GM12891 (cell line): ENCODE measurements at regions not wholly inside any gene's neighbourhood (a gene's known extent, or its start where the extent isn't known, plus 50 kb on each side); places are given as distances from the start of the nearest gene placed in this dataset.

Experiments
- DNase-seq: peaks from one replicate; pipeline ENCODE4 v3.0.0; 2011; ENCODE audit warnings: low spot score; ENCODE audit not compliant: insufficient read length
- FAIRE-seq: peaks from 2 replicates; lab custom pipeline; 2011; peaks lifted over from hg19 to GRCh38; lab: Jason Lieb, UNC
- PAX5 ChIP-seq: IDR thresholded peaks from 2 replicates; pipeline ENCODE4 v1.6.1; 2011; ENCODE audit warnings: low read length, moderate library complexity, mild to moderate bottlenecking; ENCODE audit not compliant: insufficient read depth, severe bottlenecking
- POLR2A ChIP-seq: IDR thresholded peaks from 2 replicates; pipeline ENCODE4 v1.6.1; 2011; ENCODE audit warnings: low read depth, low read length, control low read depth
- POLR2AphosphoS5 ChIP-seq: IDR thresholded peaks from 2 replicates; pipeline ENCODE4 v1.6.1; 2011; ENCODE audit warnings: low read depth, low read length, control low read depth
- POU2F2 ChIP-seq: IDR thresholded peaks from 2 replicates; pipeline ENCODE4 v1.6.1; 2011; ENCODE audit warnings: low read depth, mild to moderate bottlenecking, control low read depth, low read length, moderate library complexity
- SPI1 ChIP-seq: IDR thresholded peaks from 2 replicates; pipeline ENCODE4 v1.6.1; 2011; ENCODE audit warnings: low read depth, low read length, control low read depth
- TAF1 ChIP-seq: IDR thresholded peaks from 2 replicates; pipeline ENCODE4 v1.6.1; 2011; ENCODE audit warnings: low read depth, low read length, control low read depth

GRCh38 chr11:90822996-90823395 lies 600.1 kb upstream of the CHORDC1 start:
- DNase-seq (no peak), FAIRE-seq (no peak)
- TF ChIP-seq POLR2A (no peak), TAF1 (no peak), POU2F2 (no peak), POLR2AphosphoS5 (no peak), PAX5 (no peak), SPI1 (no peak)

- no peak for DNase-seq
- no peak for TF ChIP-seq SPI1
- no peak for TF ChIP-seq POLR2AphosphoS5
- no peak for TF ChIP-seq POLR2A
- no peak for TF ChIP-seq POU2F2
- TF ChIP-seq TAF1: no peak
- TF ChIP-seq PAX5: no peak
- no peak for FAIRE-seq
Observed at GRCh38 chr11:90818196-90818745, 595.4 kb upstream of the CHORDC1 start.

GRCh38 chr11:90809581-90809980 lies 586.7 kb upstream of the CHORDC1 start:
- no peak for DNase-seq
- TF ChIP-seq POLR2AphosphoS5 (no peak), POU2F2 (no peak), POLR2A (no peak), TAF1 (no peak), PAX5 (no peak), SPI1 (no peak)
- FAIRE-seq: no peak

GRCh38 chr11:90805172-90805571 lies 582.3 kb upstream of the CHORDC1 start:
- FAIRE-seq: no peak
- TF ChIP-seq TAF1: no peak
- TF ChIP-seq POLR2AphosphoS5: no peak
- TF ChIP-seq PAX5: no peak
- no peak for TF ChIP-seq POU2F2
- TF ChIP-seq POLR2A: no peak
- TF ChIP-seq SPI1: no peak
- no peak for DNase-seq

- FAIRE-seq (no peak), DNase-seq (no peak)
- TF ChIP-seq PAX5 (no peak), SPI1 (no peak), POLR2A (no peak), POLR2AphosphoS5 (no peak), TAF1 (no peak), POU2F2 (no peak)
Observed at GRCh38 chr11:90803831-90804230, 581.0 kb upstream of the CHORDC1 start.

- FAIRE-seq: no peak
- no peak for TF ChIP-seq POLR2AphosphoS5
- TF ChIP-seq POU2F2: no peak
- no peak for TF ChIP-seq TAF1
- TF ChIP-seq POLR2A: no peak
- no peak for DNase-seq
Observed at GRCh38 chr11:90803366-90803765, 580.5 kb upstream of the CHORDC1 start.

- TF ChIP-seq PAX5: no peak
- TF ChIP-seq POU2F2: no peak
- no peak for TF ChIP-seq SPI1
- no peak for TF ChIP-seq POLR2A
- TF ChIP-seq TAF1: no peak
- no peak for TF ChIP-seq POLR2AphosphoS5
- no peak for FAIRE-seq
- no peak for DNase-seq
Observed at GRCh38 chr11:90798769-90799168, 575.9 kb upstream of the CHORDC1 start.

- TF ChIP-seq POU2F2 (no peak), PAX5 (no peak), SPI1 (no peak), TAF1 (no peak), POLR2A (no peak)
- FAIRE-seq (no peak), DNase-seq (no peak)
Observed at GRCh38 chr11:90795746-90796145, 572.9 kb upstream of the CHORDC1 start.

- FAIRE-seq (no peak), DNase-seq (no peak)
- TF ChIP-seq TAF1 (no peak), POLR2A (no peak), PAX5 (no peak), POU2F2 (no peak), SPI1 (no peak), POLR2AphosphoS5 (no peak)
Observed at GRCh38 chr11:90788961-90789360, 566.1 kb upstream of the CHORDC1 start.
